ENCODE measurements at regions not wholly inside any gene's neighbourhood (a gene's known extent, or its start where the extent isn't known, plus 50 kb on each side); places are given as distances from the start of the nearest gene placed in this dataset.

- WGBS, 2 donors, result 58 to 67% methylated on average over 15 of the region's 15 CpGs
- no peaks in the 10 kb centered on the region for H3K9me3 ChIP-seq (ENCODE audit: control insufficient read depth in 2 of 2, insufficient read depth in 1 of 2, low read depth in 1 of 2, low read length in 1 of 2)
- peaks cover 0 to 3% of the 10 kb centered on the region in 2 donors for H3K4me1 ChIP-seq (ENCODE audit: control insufficient read depth in 2 of 2, insufficient read depth in 2 of 2, low read length in 1 of 2)
- H3K27ac ChIP-seq (ENCODE audit: low read depth in 2 of 2, low read length in 1 of 2), result peak overlapping the region in 1 of 2 donors; percentile 27
- H3K36me3 ChIP-seq (ENCODE audit: control insufficient read depth in 2 of 2, insufficient read depth in 2 of 2, low read length in 1 of 2), result no peaks in the 10 kb centered on the region
- H3K4me3 ChIP-seq (ENCODE audit: low read depth in 1 of 2, low read length in 2 of 2), result no peak overlapping the region
- no peaks in the 10 kb centered on the region for H3K27me3 ChIP-seq (ENCODE audit: control insufficient read depth in 1 of 2, insufficient read depth in 2 of 2, low read length in 2 of 2)
Measured at GRCh38 chr10:30782537-30783461, 153.2 kb upstream of the LYZL2 start.

GRCh38 chr10:30782157-30782536, 152.6 kb upstream of the LYZL2 start:
- WGBS, 2 donors, result 69 to 75% methylated on average over 7 of the region's 7 CpGs
- H3K36me3 ChIP-seq (ENCODE audit: control insufficient read depth in 2 of 2, insufficient read depth in 2 of 2, low read length in 1 of 2), result no peaks in the 10 kb centered on the region
- H3K27me3 ChIP-seq (ENCODE audit: control insufficient read depth in 1 of 2, insufficient read depth in 2 of 2, low read length in 2 of 2), result no peaks in the 10 kb centered on the region
- H3K9me3 ChIP-seq (ENCODE audit: control insufficient read depth in 2 of 2, insufficient read depth in 1 of 2, low read depth in 1 of 2, low read length in 1 of 2), result no peaks in the 10 kb centered on the region
- no peak overlapping the region for H3K4me3 ChIP-seq (ENCODE audit: low read depth in 1 of 2, low read length in 2 of 2)
- H3K4me1 ChIP-seq (ENCODE audit: control insufficient read depth in 2 of 2, insufficient read depth in 2 of 2, low read length in 1 of 2), result peaks cover 0 to 3% of the 10 kb centered on the region in 2 donors
- no peak overlapping the region for H3K27ac ChIP-seq (ENCODE audit: low read depth in 2 of 2, low read length in 1 of 2)

- Histone ChIP-seq H3K4me1 (ENCODE audit: control insufficient read depth in 2 of 2, insufficient read depth in 2 of 2, low read length in 1 of 2) (peaks cover 0 to 3% of the 10 kb centered on the region in 2 donors), H3K27ac (ENCODE audit: low read depth in 2 of 2, low read length in 1 of 2) (peak overlapping the region in 1 of 2 donors; percentile 21), H3K36me3 (ENCODE audit: control insufficient read depth in 2 of 2, insufficient read depth in 2 of 2, low read length in 1 of 2) (no peaks in the 10 kb centered on the region), H3K9me3 (ENCODE audit: control insufficient read depth in 2 of 2, insufficient read depth in 1 of 2, low read depth in 1 of 2, low read length in 1 of 2) (no peaks in the 10 kb centered on the region), H3K4me3 (ENCODE audit: low read depth in 1 of 2, low read length in 2 of 2) (no peak overlapping the region), H3K27me3 (ENCODE audit: control insufficient read depth in 1 of 2, insufficient read depth in 2 of 2, low read length in 2 of 2) (no peaks in the 10 kb centered on the region)
- WGBS, 2 donors, result 82 to 83% methylated on average over 12 of the region's 12 CpGs
Measured at GRCh38 chr10:30781670-30782121, 152.1 kb upstream of the LYZL2 start.

- Histone ChIP-seq H3K4me3 (ENCODE audit: low read depth in 1 of 2, low read length in 2 of 2) (no peak overlapping the region), H3K9me3 (ENCODE audit: control insufficient read depth in 2 of 2, insufficient read depth in 1 of 2, low read depth in 1 of 2, low read length in 1 of 2) (no peaks in the 10 kb centered on the region), H3K36me3 (ENCODE audit: control insufficient read depth in 2 of 2, insufficient read depth in 2 of 2, low read length in 1 of 2) (no peaks in the 10 kb centered on the region), H3K4me1 (ENCODE audit: control insufficient read depth in 2 of 2, insufficient read depth in 2 of 2, low read length in 1 of 2) (no peaks in the 10 kb centered on the region), H3K27ac (ENCODE audit: low read depth in 2 of 2, low read length in 1 of 2) (no peak overlapping the region), H3K27me3 (ENCODE audit: control insufficient read depth in 1 of 2, insufficient read depth in 2 of 2, low read length in 2 of 2) (no peaks in the 10 kb centered on the region)
- WGBS, 2 donors, result 0 to 79% methylated on average over 1 of the region's 1 CpG
Measured at GRCh38 chr10:30778769-30779168, 149.2 kb upstream of the LYZL2 start.

- Histone ChIP-seq H3K36me3 (ENCODE audit: control insufficient read depth in 2 of 2, insufficient read depth in 2 of 2, low read length in 1 of 2) (no peaks in the 10 kb centered on the region), H3K27ac (ENCODE audit: low read depth in 2 of 2, low read length in 1 of 2) (no peak overlapping the region), H3K4me1 (ENCODE audit: control insufficient read depth in 2 of 2, insufficient read depth in 2 of 2, low read length in 1 of 2) (no peaks in the 10 kb centered on the region), H3K9me3 (ENCODE audit: control insufficient read depth in 2 of 2, insufficient read depth in 1 of 2, low read depth in 1 of 2, low read length in 1 of 2) (peaks cover 0 to 2% of the 10 kb centered on the region in 2 donors), H3K27me3 (ENCODE audit: control insufficient read depth in 1 of 2, insufficient read depth in 2 of 2, low read length in 2 of 2) (no peaks in the 10 kb centered on the region), H3K4me3 (ENCODE audit: low read depth in 1 of 2, low read length in 2 of 2) (no peak overlapping the region)
- 65 to 67% methylated on average over 10 of the region's 10 CpGs for WGBS, 2 donors
Measured at GRCh38 chr10:30775779-30776591, 146.4 kb upstream of the LYZL2 start.

GRCh38 chr10:30774261-30774660, 144.7 kb upstream of the LYZL2 start:
- WGBS, 2 donors, result 89% methylated on average over 10 of the region's 10 CpGs
- no peaks in the 10 kb centered on the region for H3K36me3 ChIP-seq (ENCODE audit: control insufficient read depth in 2 of 2, insufficient read depth in 2 of 2, low read length in 1 of 2)
- peaks cover 6 to 10% of the 10 kb centered on the region in 2 donors for H3K9me3 ChIP-seq (ENCODE audit: control insufficient read depth in 2 of 2, insufficient read depth in 1 of 2, low read depth in 1 of 2, low read length in 1 of 2)
- H3K4me3 ChIP-seq (ENCODE audit: low read depth in 1 of 2, low read length in 2 of 2), result no peak overlapping the region
- no peaks in the 10 kb centered on the region for H3K4me1 ChIP-seq (ENCODE audit: control insufficient read depth in 2 of 2, insufficient read depth in 2 of 2, low read length in 1 of 2)
- H3K27ac ChIP-seq (ENCODE audit: low read depth in 2 of 2, low read length in 1 of 2), result no peak overlapping the region
- no peaks in the 10 kb centered on the region for H3K27me3 ChIP-seq (ENCODE audit: control insufficient read depth in 1 of 2, insufficient read depth in 2 of 2, low read length in 2 of 2)

- peaks cover 6 to 12% of the 10 kb centered on the region in 2 donors for H3K9me3 ChIP-seq (ENCODE audit: control insufficient read depth in 2 of 2, insufficient read depth in 1 of 2, low read depth in 1 of 2, low read length in 1 of 2)
- no peak overlapping the region for H3K27ac ChIP-seq (ENCODE audit: low read depth in 2 of 2, low read length in 1 of 2)
- H3K36me3 ChIP-seq (ENCODE audit: control insufficient read depth in 2 of 2, insufficient read depth in 2 of 2, low read length in 1 of 2), result no peaks in the 10 kb centered on the region
- no peaks in the 10 kb centered on the region for H3K4me1 ChIP-seq (ENCODE audit: control insufficient read depth in 2 of 2, insufficient read depth in 2 of 2, low read length in 1 of 2)
- no peak overlapping the region for H3K4me3 ChIP-seq (ENCODE audit: low read depth in 1 of 2, low read length in 2 of 2)
- H3K27me3 ChIP-seq (ENCODE audit: control insufficient read depth in 1 of 2, insufficient read depth in 2 of 2, low read length in 2 of 2), result no peaks in the 10 kb centered on the region
- 98 to 100% methylated on average over 1 of the region's 1 CpG for WGBS, 2 donors
Measured at GRCh38 chr10:30773501-30773900, 143.9 kb upstream of the LYZL2 start.

GRCh38 chr10:30770816-30771215, 141.3 kb upstream of the LYZL2 start:
- H3K27me3 ChIP-seq (ENCODE audit: control insufficient read depth in 1 of 2, insufficient read depth in 2 of 2, low read length in 2 of 2), result no peaks in the 10 kb centered on the region
- H3K27ac ChIP-seq (ENCODE audit: low read depth in 2 of 2, low read length in 1 of 2), result no peak overlapping the region
- no peaks in the 10 kb centered on the region for H3K4me1 ChIP-seq (ENCODE audit: control insufficient read depth in 2 of 2, insufficient read depth in 2 of 2, low read length in 1 of 2)
- H3K36me3 ChIP-seq (ENCODE audit: control insufficient read depth in 2 of 2, insufficient read depth in 2 of 2, low read length in 1 of 2), result no peaks in the 10 kb centered on the region
- peaks cover 6 to 12% of the 10 kb centered on the region in 2 donors for H3K9me3 ChIP-seq (ENCODE audit: control insufficient read depth in 2 of 2, insufficient read depth in 1 of 2, low read depth in 1 of 2, low read length in 1 of 2)
- H3K4me3 ChIP-seq (ENCODE audit: low read depth in 1 of 2, low read length in 2 of 2), result no peak overlapping the region
- WGBS, 2 donors, result 29 to 37% methylated on average over 1 of the region's 1 CpG

- H3K27ac ChIP-seq (ENCODE audit: low read depth in 2 of 2, low read length in 1 of 2), result no peak overlapping the region
- H3K9me3 ChIP-seq (ENCODE audit: control insufficient read depth in 2 of 2, insufficient read depth in 1 of 2, low read depth in 1 of 2, low read length in 1 of 2), result peaks cover 6 to 12% of the 10 kb centered on the region in 2 donors
- H3K4me3 ChIP-seq (ENCODE audit: low read depth in 1 of 2, low read length in 2 of 2), result no peak overlapping the region
- WGBS, 2 donors, result 95 to 98% methylated on average over 2 of the region's 2 CpGs
- H3K27me3 ChIP-seq (ENCODE audit: control insufficient read depth in 1 of 2, insufficient read depth in 2 of 2, low read length in 2 of 2), result no peaks in the 10 kb centered on the region
- H3K4me1 ChIP-seq (ENCODE audit: control insufficient read depth in 2 of 2, insufficient read depth in 2 of 2, low read length in 1 of 2), result no peaks in the 10 kb centered on the region
- H3K36me3 ChIP-seq (ENCODE audit: control insufficient read depth in 2 of 2, insufficient read depth in 2 of 2, low read length in 1 of 2), result no peaks in the 10 kb centered on the region
Measured at GRCh38 chr10:30770229-30770628, 140.7 kb upstream of the LYZL2 start.

All from esophagus (tissue), 2 donors.